GM12865 (cell line): ENCODE measurements at regions not wholly inside any gene's neighbourhood (a gene's known extent, or its start where the extent isn't known, plus 50 kb on each side); places are given as distances from the start of the nearest gene placed in this dataset.

ENCODE experiments used
- DNase-seq: peaks from one replicate; pipeline ENCODE4 v3.0.0; 2010; ENCODE audit warnings: low read depth
- H3K4me3 ChIP-seq: 2 replicates; pipeline ENCODE4 v1.5.1; 2011; ENCODE audit warnings: mild to moderate bottlenecking, low read depth, low read length, control low read depth
- TF ChIP-seq, protein P1 (sequence below): IDR thresholded peaks from 2 replicates; pipeline ENCODE4 v1.5.1; 2011; ENCODE audit warnings: low read length, control low read depth, low read depth, inconsistent platforms; ENCODE audit not compliant: insufficient read depth; ENCODE audit errors: missing control alignments

DNA sequence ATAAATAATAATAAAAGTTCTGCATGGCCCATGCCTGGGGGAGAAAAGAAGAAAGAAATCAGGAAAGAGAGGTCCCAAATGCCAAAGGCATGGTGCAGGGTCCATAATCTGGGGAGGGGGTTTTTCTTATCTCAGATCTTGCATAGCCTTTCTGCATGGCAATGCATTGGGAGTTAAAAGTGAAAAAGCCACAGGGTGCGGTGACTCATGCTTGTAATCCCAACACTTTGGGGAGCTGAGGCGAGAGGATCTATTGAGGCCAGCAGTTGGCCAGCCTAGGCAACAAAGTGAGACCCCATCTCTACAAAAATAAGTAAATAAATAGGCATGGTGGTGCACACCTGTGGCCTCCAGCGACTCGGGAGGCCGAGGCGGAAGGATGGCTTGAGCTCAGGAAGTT, 76.8 kb upstream of the GATA2 start:
- no peak overlapping the region for H3K4me3 ChIP-seq
- DNase-seq: no peak
- TF ChIP-seq, protein P1, sequence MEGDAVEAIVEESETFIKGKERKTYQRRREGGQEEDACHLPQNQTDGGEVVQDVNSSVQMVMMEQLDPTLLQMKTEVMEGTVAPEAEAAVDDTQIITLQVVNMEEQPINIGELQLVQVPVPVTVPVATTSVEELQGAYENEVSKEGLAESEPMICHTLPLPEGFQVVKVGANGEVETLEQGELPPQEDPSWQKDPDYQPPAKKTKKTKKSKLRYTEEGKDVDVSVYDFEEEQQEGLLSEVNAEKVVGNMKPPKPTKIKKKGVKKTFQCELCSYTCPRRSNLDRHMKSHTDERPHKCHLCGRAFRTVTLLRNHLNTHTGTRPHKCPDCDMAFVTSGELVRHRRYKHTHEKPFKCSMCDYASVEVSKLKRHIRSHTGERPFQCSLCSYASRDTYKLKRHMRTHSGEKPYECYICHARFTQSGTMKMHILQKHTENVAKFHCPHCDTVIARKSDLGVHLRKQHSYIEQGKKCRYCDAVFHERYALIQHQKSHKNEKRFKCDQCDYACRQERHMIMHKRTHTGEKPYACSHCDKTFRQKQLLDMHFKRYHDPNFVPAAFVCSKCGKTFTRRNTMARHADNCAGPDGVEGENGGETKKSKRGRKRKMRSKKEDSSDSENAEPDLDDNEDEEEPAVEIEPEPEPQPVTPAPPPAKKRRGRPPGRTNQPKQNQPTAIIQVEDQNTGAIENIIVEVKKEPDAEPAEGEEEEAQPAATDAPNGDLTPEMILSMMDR: no peak

DNA sequence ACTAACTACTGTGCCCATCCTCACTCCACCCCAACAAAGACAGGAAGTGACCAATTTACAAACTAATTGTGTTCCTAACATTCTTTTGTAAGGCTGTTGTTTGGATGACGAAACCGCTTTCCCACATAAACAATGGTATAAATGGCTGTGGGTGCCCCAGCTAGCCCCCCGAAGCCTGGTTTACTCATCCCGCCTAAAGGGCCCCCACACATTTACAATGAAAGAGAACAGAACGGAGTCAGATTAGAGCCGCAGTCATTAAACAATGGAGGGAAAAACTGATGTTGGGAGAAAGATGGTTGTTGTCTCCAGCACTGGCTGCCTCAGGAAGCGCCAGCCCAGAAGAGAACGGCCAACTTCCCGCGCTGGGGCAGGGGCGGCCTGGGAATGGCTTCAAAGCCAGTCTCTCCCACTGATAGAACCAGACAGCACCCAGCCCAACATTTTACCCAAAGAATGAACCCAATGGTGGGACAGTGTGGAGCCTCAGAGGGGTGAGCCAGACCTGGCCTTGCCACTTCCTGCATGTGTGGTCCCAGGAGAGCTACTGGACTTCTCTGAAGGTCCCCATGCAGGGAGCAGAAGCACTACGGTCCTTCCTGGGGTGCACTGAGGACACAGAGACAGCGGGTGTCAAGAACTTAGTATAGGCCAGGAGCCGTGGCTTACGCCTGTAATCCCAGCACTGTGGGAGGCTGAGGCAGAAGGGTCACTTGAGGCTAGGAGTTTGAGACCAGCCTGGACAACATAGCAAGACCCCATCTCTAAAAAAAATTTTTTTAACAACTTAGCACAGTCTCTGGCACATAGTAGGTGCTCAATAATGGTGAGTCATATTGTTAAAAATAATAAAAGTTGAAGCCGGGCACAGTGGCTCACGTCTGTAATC, 75.8 kb upstream of the GATA2 start:
- DNase-seq: no peak
- TF ChIP-seq, protein P1: no peak

DNA sequence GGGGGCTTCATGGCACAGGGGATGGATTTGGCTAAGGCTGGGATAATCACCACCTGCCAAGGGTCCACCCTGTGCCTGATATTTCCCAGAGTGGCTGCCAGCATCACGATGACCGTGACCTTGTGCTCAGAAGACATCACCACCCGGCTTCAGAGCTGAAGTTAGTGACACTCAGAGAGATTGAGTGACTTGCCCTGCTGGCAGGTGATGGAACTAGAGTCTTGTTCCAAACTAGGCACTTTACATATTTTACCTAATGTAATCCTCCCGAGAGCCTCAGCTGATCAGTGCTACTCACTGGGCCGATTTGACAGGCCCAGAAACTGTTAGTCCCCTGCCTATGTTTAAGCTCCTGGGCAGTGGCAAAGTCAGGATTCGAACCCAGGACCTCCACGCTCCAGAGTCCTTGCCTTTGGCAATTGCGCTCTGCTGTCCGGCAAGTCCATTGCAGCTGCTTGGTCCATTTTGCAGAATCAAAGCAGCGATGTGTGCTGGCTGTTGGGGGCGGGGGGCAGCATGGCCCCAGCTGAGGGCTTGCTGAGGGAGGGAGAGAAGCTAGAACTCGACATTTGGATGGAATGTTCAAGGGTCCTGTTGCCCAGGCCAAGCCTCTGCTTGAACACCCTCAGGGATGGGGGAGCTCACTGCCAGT, 74.8 kb upstream of the GATA2 start:
- TF ChIP-seq, protein P1: peak; percentile 3
- no peak overlapping the region for H3K4me3 ChIP-seq
- DNase-seq: no peak

More for the DNA sequence above, 75.8 kb upstream of the GATA2 start:
- H3K4me3 ChIP-seq: no peak overlapping the region

DNA sequence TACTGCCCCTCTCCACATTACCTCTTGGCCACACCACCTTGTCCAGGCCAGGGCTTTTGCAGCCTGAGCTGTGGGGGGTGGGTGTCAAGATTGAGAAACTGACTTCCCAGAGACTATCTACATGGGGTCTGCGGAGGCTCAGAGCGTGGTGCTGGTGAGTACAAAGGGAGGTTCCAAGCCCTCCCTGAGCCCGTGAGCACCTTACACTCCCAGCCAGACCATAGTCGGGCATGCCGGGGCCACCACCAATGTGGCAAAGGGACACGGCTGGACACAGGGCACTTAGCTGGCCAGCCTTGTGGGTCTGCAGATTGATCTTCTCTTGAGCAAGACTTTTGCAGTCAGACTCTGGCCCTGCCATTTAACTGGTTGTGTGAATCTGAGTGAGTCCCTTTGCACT, 74.1 kb upstream of the GATA2 start:
- no peak for DNase-seq

DNA sequence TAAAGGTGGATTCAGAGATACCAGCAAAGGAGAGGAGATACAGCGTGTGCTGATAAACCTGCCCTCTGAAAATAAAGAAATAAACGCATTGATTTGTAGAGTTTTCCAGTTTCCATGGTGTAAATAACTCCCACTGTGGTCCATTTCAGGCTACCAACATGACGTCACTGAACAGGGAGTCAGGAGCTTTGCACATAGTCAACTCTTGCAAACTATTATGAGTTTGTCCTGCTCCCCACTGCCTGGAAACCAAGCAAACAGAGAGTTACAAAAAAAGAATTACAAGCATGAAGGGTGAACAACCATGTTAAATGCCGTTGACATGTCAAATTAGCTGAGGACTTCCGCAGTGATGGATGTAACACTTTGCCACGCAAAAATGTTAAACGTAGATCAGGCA, 70.4 kb upstream of the GATA2 start:
- DNase-seq: no peak
- H3K4me3 ChIP-seq: no peak overlapping the region
- TF ChIP-seq, protein P1: no peak

More for the DNA sequence above, 74.1 kb upstream of the GATA2 start:
- H3K4me3 ChIP-seq: no peak overlapping the region
- TF ChIP-seq, protein P1: no peak

DNA sequence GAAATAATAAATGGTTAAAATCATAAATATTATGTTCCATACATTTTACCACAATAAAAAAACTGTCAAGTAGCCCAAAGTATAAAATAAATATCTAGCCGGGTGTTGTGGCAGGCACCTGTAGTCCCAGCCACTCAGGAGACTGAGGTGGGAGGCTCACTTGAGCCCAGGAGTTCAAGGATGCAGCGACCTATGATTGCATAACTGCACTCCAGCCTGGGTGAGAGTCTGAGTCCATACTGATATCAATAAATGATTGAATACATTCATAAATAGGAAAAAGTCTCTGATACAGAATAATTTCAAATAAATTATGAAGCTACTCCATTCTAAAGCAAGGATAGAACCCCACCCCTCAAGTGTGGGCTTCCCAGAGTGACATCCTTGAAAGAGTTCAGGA, 68.5 kb upstream of the GATA2 start:
- TF ChIP-seq, protein P1: no peak
- DNase-seq: no peak
- no peak overlapping the region for H3K4me3 ChIP-seq
